ENCODE measurements at regions not wholly inside any gene's neighbourhood (a gene's known extent, or its start where the extent isn't known, plus 50 kb on each side); places are given as distances from the start of the nearest gene placed in this dataset.
"Not testable (repeated sequence)": the region's sequence is repeated elsewhere in the genome, so short reads cannot be mapped to it uniquely, and the experiment has no call there.

DNA sequence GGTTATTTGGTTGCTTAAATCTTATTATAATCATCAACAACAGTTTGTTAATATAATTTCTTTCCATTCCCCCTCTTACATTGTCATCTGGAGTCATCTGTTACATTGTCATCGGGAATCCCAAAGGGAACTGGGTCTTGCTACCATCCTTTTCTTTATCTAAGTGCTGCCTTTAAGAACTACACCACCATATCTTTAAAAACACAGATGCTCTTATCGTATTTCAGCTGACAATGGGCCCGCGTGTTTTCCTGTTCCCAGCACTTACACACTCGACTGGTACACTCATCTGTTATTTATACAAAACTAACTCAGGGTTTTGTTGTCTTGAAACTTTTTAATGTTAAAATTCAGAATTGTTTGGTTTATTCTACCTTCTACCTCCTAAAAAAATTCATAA is 256.2 kb upstream of the MGMT start:
- no peak for DNase-seq (ENCODE audit: low read depth)
- H3K4me3 ChIP-seq (ENCODE audit: low read depth, low read length) = no peak overlapping the region
- no peak for TF ChIP-seq CTCF (conservative IDR thresholded peaks at IDR 0.05; ENCODE audit: low read depth, low read length)

DNA sequence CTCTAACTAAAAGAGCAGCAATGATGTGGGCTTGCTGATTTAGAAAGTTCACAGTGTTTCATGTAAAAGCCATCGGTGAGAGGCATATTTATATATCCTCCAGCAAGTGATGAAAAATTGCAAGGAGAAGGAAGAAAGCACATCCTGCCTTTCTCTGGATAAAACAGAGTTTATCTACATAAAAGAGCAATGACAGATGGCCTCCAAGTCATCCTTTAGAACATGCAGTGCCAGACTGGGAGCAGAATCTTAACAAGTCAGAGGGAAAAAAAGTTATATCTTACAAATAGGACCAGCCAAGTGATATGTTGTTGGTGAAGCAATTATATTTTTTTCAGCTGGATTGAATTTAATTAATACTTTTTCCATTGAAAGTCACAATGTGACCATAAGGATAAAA is 253.8 kb upstream of the MGMT start:
- H3K4me3 ChIP-seq (ENCODE audit: low read depth, low read length) = no peak overlapping the region
- no peak for TF ChIP-seq CTCF (conservative IDR thresholded peaks at IDR 0.05; ENCODE audit: low read depth, low read length)
- no peak for DNase-seq (ENCODE audit: low read depth)

DNA sequence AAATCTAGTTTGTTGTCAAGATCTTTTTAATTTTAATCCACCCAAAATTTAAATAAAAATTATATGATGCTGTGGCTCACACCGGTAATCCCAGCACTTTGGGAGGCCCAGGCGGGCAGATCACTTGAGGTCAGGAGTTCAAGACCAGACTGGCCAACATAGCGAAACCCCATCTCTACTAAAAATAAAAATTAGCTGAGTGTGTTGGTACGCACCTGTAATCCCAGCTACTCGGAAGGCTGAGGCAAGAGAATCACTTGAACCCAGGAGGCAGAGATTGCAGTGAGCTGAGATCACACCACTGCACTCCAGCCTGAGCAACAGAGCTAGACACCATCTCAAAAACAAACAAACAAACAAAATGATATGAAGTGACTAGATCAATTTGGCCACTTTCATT is 253.0 kb upstream of the MGMT start:
- not testable (repeated sequence) for DNase-seq (ENCODE audit: low read depth); H3K4me3 ChIP-seq (ENCODE audit: low read depth, low read length)

DNA sequence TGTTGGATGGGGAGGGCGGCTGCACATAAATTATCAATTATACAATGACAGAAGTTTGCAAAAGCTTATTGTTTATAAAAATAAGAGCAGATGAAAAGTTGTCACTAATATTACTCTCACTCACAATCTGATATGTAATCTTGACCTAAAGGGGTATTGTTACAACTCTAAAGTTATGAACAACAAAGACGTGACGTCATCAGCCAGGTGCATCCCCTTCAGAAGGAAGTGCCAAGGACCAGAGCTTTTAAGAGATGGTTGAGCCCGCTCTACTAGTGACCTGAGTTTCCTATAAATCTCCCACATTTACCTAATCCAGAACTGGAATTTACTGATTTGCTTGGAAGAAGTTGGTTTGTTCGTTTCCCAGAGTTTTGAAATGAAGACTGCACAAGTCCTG is 247.7 kb upstream of the MGMT start:
- no peak overlapping the region for H3K4me3 ChIP-seq (ENCODE audit: low read depth, low read length)
- DNase-seq (ENCODE audit: low read depth) = no peak
- no peak for TF ChIP-seq CTCF (conservative IDR thresholded peaks at IDR 0.05; ENCODE audit: low read depth, low read length)

DNA sequence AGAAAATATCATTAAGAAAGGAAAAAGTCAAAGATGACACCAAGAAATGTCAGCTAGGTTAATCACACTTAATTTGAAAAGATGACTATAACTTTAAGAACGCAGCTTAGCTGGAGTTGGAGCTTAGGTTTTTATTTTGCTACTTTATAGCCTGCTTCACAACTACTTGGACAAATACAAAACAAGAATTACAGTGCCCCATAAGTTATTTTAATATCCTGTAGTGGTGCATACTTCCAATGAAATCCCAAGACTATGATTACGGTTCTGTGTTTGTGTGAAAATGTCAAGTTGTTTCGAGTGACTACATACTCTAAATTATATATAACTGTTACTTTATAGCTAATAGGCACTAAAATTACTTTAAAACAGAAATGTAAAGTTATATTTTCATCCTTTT is 244.6 kb upstream of the MGMT start:
- TF ChIP-seq CTCF (conservative IDR thresholded peaks at IDR 0.05; ENCODE audit: low read depth, low read length) = no peak
- no peak overlapping the region for H3K4me3 ChIP-seq (ENCODE audit: low read depth, low read length)

GRCh38 chr10:129223363-129223762 is 243.7 kb upstream of the MGMT start:
- TF ChIP-seq CTCF (conservative IDR thresholded peaks at IDR 0.05; ENCODE audit: low read depth, low read length) = no peak
- no peak overlapping the region for H3K4me3 ChIP-seq (ENCODE audit: low read depth, low read length)
- no peak for DNase-seq (ENCODE audit: low read depth)

More for the DNA sequence above, 244.6 kb upstream of the MGMT start:
- DNase-seq (ENCODE audit: low read depth) = no peak

GRCh38 chr10:129224065-129224464 is 243.0 kb upstream of the MGMT start:
- TF ChIP-seq CTCF (conservative IDR thresholded peaks at IDR 0.05; ENCODE audit: low read depth, low read length) = no peak
- no peak overlapping the region for H3K4me3 ChIP-seq (ENCODE audit: low read depth, low read length)
- DNase-seq (ENCODE audit: low read depth) = no peak

DNA sequence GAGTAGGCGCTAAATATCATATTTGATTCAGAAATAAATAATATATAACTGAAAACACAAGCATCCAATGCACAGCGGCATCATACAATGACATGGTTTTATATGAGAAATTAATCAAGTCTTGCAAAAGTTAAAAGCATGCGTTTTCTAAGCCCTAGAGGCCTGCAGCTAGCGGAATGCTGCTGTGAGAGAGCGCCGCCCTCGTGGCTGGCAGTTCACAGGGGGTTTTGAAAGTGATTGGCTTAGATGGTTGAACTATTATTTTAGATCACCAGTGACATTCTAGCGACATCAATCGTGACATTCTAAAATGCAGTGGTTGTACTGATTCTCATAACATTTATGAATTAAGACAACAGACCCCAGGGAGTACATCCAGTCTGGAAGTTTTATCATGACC is 235.2 kb upstream of the MGMT start:
- no peak for TF ChIP-seq CTCF (conservative IDR thresholded peaks at IDR 0.05; ENCODE audit: low read depth, low read length)
- DNase-seq (ENCODE audit: low read depth) = no peak
- H3K4me3 ChIP-seq (ENCODE audit: low read depth, low read length) = no peak overlapping the region
